GM12892 (cell line): ENCODE measurements at regions not wholly inside any gene's neighbourhood (a gene's known extent, or its start where the extent isn't known, plus 50 kb on each side); places are given as distances from the start of the nearest gene placed in this dataset.

ENCODE experiments used
- DNase-seq: peaks from one replicate; pipeline ENCODE4 v3.0.0; 2011; ENCODE audit not compliant: insufficient read length
- FAIRE-seq: peaks from 2 replicates; lab custom pipeline; 2011; peaks lifted over from hg19 to GRCh38; lab: Jason Lieb, UNC
- POLR2A ChIP-seq: IDR thresholded peaks from 2 replicates; pipeline ENCODE4 v1.6.1; 2011; ENCODE audit warnings: low read depth, low read length, control low read depth
- POLR2AphosphoS5 ChIP-seq: IDR thresholded peaks from 2 replicates; pipeline ENCODE4 v1.6.1; 2011; ENCODE audit warnings: low read depth, low read length, control low read depth
- TAF1 ChIP-seq: IDR thresholded peaks from 2 replicates; pipeline ENCODE4 v1.6.1; 2011; ENCODE audit warnings: low read depth, mild to moderate bottlenecking, control low read depth, low read length, borderline replicate concordance

GRCh38 chr12:92008345-92008744, 137.3 kb downstream of the BTG1 start:
- DNase-seq: no peak
- TF ChIP-seq POLR2A (no peak), TAF1 (no peak), POLR2AphosphoS5 (no peak)
- FAIRE-seq: no peak

- TF ChIP-seq TAF1 (no peak), POLR2A (no peak), POLR2AphosphoS5 (no peak)
- DNase-seq (no peak), FAIRE-seq (no peak)
Measured at GRCh38 chr12:92007787-92008186, 137.9 kb downstream of the BTG1 start.

GRCh38 chr12:92003701-92004100, 141.9 kb downstream of the BTG1 start:
- no peak for TF ChIP-seq POLR2AphosphoS5
- TF ChIP-seq TAF1: no peak
- TF ChIP-seq POLR2A: no peak
- no peak for FAIRE-seq
- DNase-seq: no peak

- DNase-seq (no peak), FAIRE-seq (no peak)
- TF ChIP-seq POLR2A (no peak), TAF1 (no peak), POLR2AphosphoS5 (no peak)
Measured at GRCh38 chr12:92002673-92003382, 142.8 kb downstream of the BTG1 start.

GRCh38 chr12:92002195-92002649, 143.4 kb downstream of the BTG1 start:
- TF ChIP-seq POLR2A (no peak), TAF1 (no peak), POLR2AphosphoS5 (no peak)
- FAIRE-seq: no peak
- no peak for DNase-seq

- DNase-seq (no peak), FAIRE-seq (no peak)
- TF ChIP-seq POLR2AphosphoS5: no peak
- TF ChIP-seq TAF1: no peak
- TF ChIP-seq POLR2A: no peak
Measured at GRCh38 chr12:92000597-92000996, 145.0 kb downstream of the BTG1 start.

- FAIRE-seq: peak; percentile 14
- DNase-seq: no peak
- TF ChIP-seq TAF1: no peak
- no peak for TF ChIP-seq POLR2AphosphoS5
- TF ChIP-seq POLR2A: no peak
Measured at GRCh38 chr12:91999823-92000222, 145.8 kb downstream of the BTG1 start.

GRCh38 chr12:91998316-91998715, 147.3 kb downstream of the BTG1 start:
- TF ChIP-seq TAF1 (no peak), POLR2A (no peak), POLR2AphosphoS5 (no peak)
- DNase-seq (no peak), FAIRE-seq (no peak)

- TF ChIP-seq POLR2A (no peak), TAF1 (no peak), POLR2AphosphoS5 (no peak)
- FAIRE-seq (no peak), DNase-seq (no peak)
Measured at GRCh38 chr12:91994208-91994797, 151.3 kb downstream of the BTG1 start.

GRCh38 chr12:91993287-91994017, 152.2 kb downstream of the BTG1 start:
- TF ChIP-seq POLR2A: no peak
- TF ChIP-seq POLR2AphosphoS5: no peak
- TF ChIP-seq TAF1: no peak
- FAIRE-seq (no peak), DNase-seq (no peak)

- DNase-seq (no peak), FAIRE-seq (peak; percentile 82)
- no peak for TF ChIP-seq POLR2A
- no peak for TF ChIP-seq TAF1
- TF ChIP-seq POLR2AphosphoS5: no peak
Measured at GRCh38 chr12:91991399-91992187, 154.1 kb downstream of the BTG1 start.
